Liver (tissue), 8 donors: ENCODE measurements at regions not wholly inside any gene's neighbourhood (a gene's known extent, or its start where the extent isn't known, plus 50 kb on each side); places are given as distances from the start of the nearest gene placed in this dataset.

Experiments used
- DNase-seq: peaks from one replicate; pipeline ENCODE4 v3.0.0-alpha.2; 2017; ENCODE audit warnings: low spot score
- H3K27ac ChIP-seq, 2 donors: one replicate each; pipeline ENCODE4 v1.7.0; 2013; ENCODE audit warnings: inconsistent platforms in 2 of 2, low read length in 2 of 2, control low read depth in 1 of 2, low read depth in 1 of 2, mild to moderate bottlenecking in 1 of 2
- H3K27me3 ChIP-seq, 4 donors: one replicate each; pipeline versions ENCODE4 v1.6.1 to v1.7.0; 2013; ENCODE audit warnings: low read length in 3 of 4, inconsistent platforms in 1 of 4, mild to moderate bottlenecking in 1 of 4, moderate library complexity in 1 of 4; ENCODE audit not compliant: control insufficient read depth in 4 of 4, insufficient read depth in 4 of 4
- H3K36me3 ChIP-seq, 4 donors: one replicate each; pipeline versions ENCODE4 v1.6.1 to v1.7.0; 2013; ENCODE audit warnings: low read length in 3 of 4, mild to moderate bottlenecking in 3 of 4, low read depth in 1 of 4, moderate library complexity in 1 of 4; ENCODE audit not compliant: control insufficient read depth in 4 of 4, insufficient read depth in 3 of 4
- H3K4me1 ChIP-seq, 4 donors: one replicate each; pipeline versions ENCODE4 v1.6.1 to v1.7.0; 2013; ENCODE audit warnings: low read length in 3 of 4, mild to moderate bottlenecking in 3 of 4, moderate library complexity in 1 of 4; ENCODE audit not compliant: control insufficient read depth in 4 of 4, insufficient read depth in 4 of 4
- H3K4me3 ChIP-seq, 3 donors: one replicate each; pipeline versions ENCODE4 v1.6.1 to v1.7.0; 2013; ENCODE audit warnings: low read length in 3 of 3, control low read depth in 1 of 3, low read depth in 1 of 3, mild to moderate bottlenecking in 1 of 3
- H3K9ac ChIP-seq, 2 donors: one replicate each; pipeline ENCODE4 v1.7.0; 2013; ENCODE audit warnings: low read length in 2 of 2, mild to moderate bottlenecking in 2 of 2, moderate library complexity in 2 of 2, control low read depth in 1 of 2, low read depth in 1 of 2
- H3K9me3 ChIP-seq, 4 donors: one replicate each; pipeline versions ENCODE4 v1.6.1 to v1.7.0; 2013; ENCODE audit warnings: low read length in 3 of 4; ENCODE audit not compliant: control insufficient read depth in 4 of 4
- ATF3 ChIP-seq: IDR thresholded peaks from 2 replicates; pipeline ENCODE4 v1.6.1; 2016; ENCODE audit warnings: antibody characterized with exemption
- EGR1 ChIP-seq, 2 donors: IDR thresholded peaks; 2 replicates each; pipeline ENCODE4 v1.6.1; 2016 to 2018; ENCODE audit warnings: antibody characterized with exemption in 2 of 2, low read depth in 2 of 2
- FOXA1 ChIP-seq: IDR thresholded peaks from 2 replicates; pipeline ENCODE4 v1.6.1; 2016; ENCODE audit warnings: antibody characterized with exemption
- FOXA2 ChIP-seq: IDR thresholded peaks from 2 replicates; pipeline ENCODE4 v1.6.1; 2016; ENCODE audit warnings: antibody characterized with exemption
- GABPA ChIP-seq, 2 donors: IDR thresholded peaks in 1 of 2; conservative IDR thresholded peaks in 1 of 2; 2 replicates each; pipeline ENCODE4 v1.6.1; 2016; ENCODE audit warnings: antibody characterized with exemption in 2 of 2, mild to moderate bottlenecking in 1 of 2, moderate library complexity in 1 of 2
- HNF4A ChIP-seq, 2 donors: conservative IDR thresholded peaks; 2 replicates each; pipeline ENCODE4 v1.6.1; 2016; ENCODE audit warnings: antibody characterized with exemption in 2 of 2, mild to moderate bottlenecking in 2 of 2
- HNF4G ChIP-seq: IDR thresholded peaks from 2 replicates; pipeline ENCODE4 v1.6.1; 2016; ENCODE audit warnings: antibody characterized with exemption
- JUND ChIP-seq, 2 donors: IDR thresholded peaks; 2 replicates each; pipeline ENCODE4 v1.6.1; 2016; ENCODE audit warnings: antibody characterized with exemption in 2 of 2
- NR2F2 ChIP-seq: IDR thresholded peaks from 2 replicates; pipeline ENCODE4 v1.6.1; 2016; ENCODE audit warnings: antibody characterized with exemption
- RAD21 ChIP-seq, 2 donors: IDR thresholded peaks; 2 replicates each; pipeline ENCODE4 v1.6.1; 2016; ENCODE audit warnings: antibody characterized with exemption in 2 of 2, mild to moderate bottlenecking in 2 of 2
- REST ChIP-seq: IDR thresholded peaks from 2 replicates; pipeline ENCODE4 v1.6.1; 2016; ENCODE audit warnings: antibody characterized with exemption, mild to moderate bottlenecking
- RXRA ChIP-seq, 2 donors: IDR thresholded peaks; 2 replicates each; pipeline ENCODE4 v1.6.1; 2017 to 2018; ENCODE audit warnings: antibody characterized with exemption in 2 of 2, mild to moderate bottlenecking in 1 of 2
- SP1 ChIP-seq: IDR thresholded peaks from 2 replicates; pipeline ENCODE4 v1.6.1; 2018; ENCODE audit warnings: antibody characterized with exemption, mild to moderate bottlenecking
- TAF1 ChIP-seq: conservative IDR thresholded peaks from 2 replicates; pipeline ENCODE4 v1.6.1; 2016; ENCODE audit warnings: antibody characterized with exemption, mild to moderate bottlenecking
- YY1 ChIP-seq: IDR thresholded peaks from 2 replicates; pipeline ENCODE4 v1.6.1; 2016; ENCODE audit warnings: antibody characterized with exemption, mild to moderate bottlenecking
- ZBTB33 ChIP-seq: IDR thresholded peaks from 2 replicates; pipeline ENCODE4 v1.6.1; 2016; ENCODE audit warnings: antibody characterized with exemption
- WGBS: extraction: QIAGEN DNeasy Blood & Tissue Kit; methylation state at CpG from one replicate; pipeline ENCODE4 v1.1.7; 2013; 5-methylcytosine and 5-hydroxymethylcytosine counted together
- TF ChIP-seq, protein P1 (sequence below): IDR thresholded peaks from 2 replicates; pipeline ENCODE4 v1.6.1; 2016; ENCODE audit warnings: antibody characterized with exemption
- TF ChIP-seq, protein P2 (sequence below): fragments of 150-350 bp; IDR thresholded peaks from 2 replicates; pipeline ENCODE4 v1.5.1; 2017; ENCODE audit warnings: improper control_type of control experiment, low read depth, low read length; ENCODE audit not compliant: missing input control
- donor health status: healthy.
- donor health status: healthy.
- donor health status: healthy.
- donor health status: healthy.
- donor health status: healthy.

GRCh38 chr12:105754313-105754712 lies 384.4 kb downstream of the NUAK1 start:
- Histone ChIP-seq H3K4me3 (no peak overlapping the region), H3K9ac (no peak overlapping the region), H3K4me1 (no peaks in the 10 kb centered on the region), H3K27ac (no peak overlapping the region), H3K27me3 (no peaks in the 10 kb centered on the region), H3K9me3 (no peaks in the 10 kb centered on the region), H3K36me3 (no peaks in the 10 kb centered on the region)
- TF ChIP-seq TAF1 (no peak), RAD21 (IDR thresholded peaks at IDR 0.05) (no peak), FOXA1 (no peak), GABPA (IDR thresholded peaks at IDR 0.05 in 1 of 2, conservative IDR thresholded peaks at IDR 0.05 in 1 of 2) (no peak), YY1 (no peak), SP1 (no peak), JUND (IDR thresholded peaks at IDR 0.05) (no peak), FOXA2 (no peak), HNF4G (no peak), EGR1 (IDR thresholded peaks at IDR 0.05; ENCODE audit: low read depth in 2 of 2) (no peak), REST (no peak), NR2F2 (no peak), HNF4A (conservative IDR thresholded peaks at IDR 0.05) (no peak), RXRA (IDR thresholded peaks at IDR 0.05) (no peak), ATF3 (no peak), ZBTB33 (no peak)
- TF ChIP-seq, protein P1, sequence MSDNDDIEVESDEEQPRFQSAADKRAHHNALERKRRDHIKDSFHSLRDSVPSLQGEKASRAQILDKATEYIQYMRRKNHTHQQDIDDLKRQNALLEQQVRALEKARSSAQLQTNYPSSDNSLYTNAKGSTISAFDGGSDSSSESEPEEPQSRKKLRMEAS = no peak
- TF ChIP-seq, protein P2, sequence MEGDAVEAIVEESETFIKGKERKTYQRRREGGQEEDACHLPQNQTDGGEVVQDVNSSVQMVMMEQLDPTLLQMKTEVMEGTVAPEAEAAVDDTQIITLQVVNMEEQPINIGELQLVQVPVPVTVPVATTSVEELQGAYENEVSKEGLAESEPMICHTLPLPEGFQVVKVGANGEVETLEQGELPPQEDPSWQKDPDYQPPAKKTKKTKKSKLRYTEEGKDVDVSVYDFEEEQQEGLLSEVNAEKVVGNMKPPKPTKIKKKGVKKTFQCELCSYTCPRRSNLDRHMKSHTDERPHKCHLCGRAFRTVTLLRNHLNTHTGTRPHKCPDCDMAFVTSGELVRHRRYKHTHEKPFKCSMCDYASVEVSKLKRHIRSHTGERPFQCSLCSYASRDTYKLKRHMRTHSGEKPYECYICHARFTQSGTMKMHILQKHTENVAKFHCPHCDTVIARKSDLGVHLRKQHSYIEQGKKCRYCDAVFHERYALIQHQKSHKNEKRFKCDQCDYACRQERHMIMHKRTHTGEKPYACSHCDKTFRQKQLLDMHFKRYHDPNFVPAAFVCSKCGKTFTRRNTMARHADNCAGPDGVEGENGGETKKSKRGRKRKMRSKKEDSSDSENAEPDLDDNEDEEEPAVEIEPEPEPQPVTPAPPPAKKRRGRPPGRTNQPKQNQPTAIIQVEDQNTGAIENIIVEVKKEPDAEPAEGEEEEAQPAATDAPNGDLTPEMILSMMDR = no peak
- 80% methylated on average over 8 of the region's 8 CpGs for WGBS
- DNase-seq = no peak

GRCh38 chr12:105756961-105757360 lies 381.8 kb downstream of the NUAK1 start:
- Histone ChIP-seq H3K27me3 (no peaks in the 10 kb centered on the region), H3K4me1 (no peaks in the 10 kb centered on the region), H3K9ac (no peak overlapping the region), H3K9me3 (no peaks in the 10 kb centered on the region), H3K4me3 (no peak overlapping the region), H3K36me3 (no peaks in the 10 kb centered on the region), H3K27ac (no peak overlapping the region)
- WGBS = 72% methylated on average over 4 of the region's 4 CpGs
- DNase-seq = no peak
- TF ChIP-seq, protein P2 = no peak
- TF ChIP-seq RXRA (IDR thresholded peaks at IDR 0.05) = no peak
- no peak for TF ChIP-seq REST
- no peak for TF ChIP-seq NR2F2
- TF ChIP-seq EGR1 (IDR thresholded peaks at IDR 0.05; ENCODE audit: low read depth in 2 of 2) = no peak
- no peak for TF ChIP-seq RAD21 (IDR thresholded peaks at IDR 0.05)
- TF ChIP-seq FOXA2 = no peak
- no peak for TF ChIP-seq HNF4G
- TF ChIP-seq HNF4A (conservative IDR thresholded peaks at IDR 0.05) = no peak
- no peak for TF ChIP-seq GABPA (IDR thresholded peaks at IDR 0.05 in 1 of 2, conservative IDR thresholded peaks at IDR 0.05 in 1 of 2)
- no peak for TF ChIP-seq ATF3
